ENCODE measurements at regions not wholly inside any gene's neighbourhood (a gene's known extent, or its start where the extent isn't known, plus 50 kb on each side); places are given as distances from the start of the nearest gene placed in this dataset.

GRCh38 chr2:39603436-39603835, 62.3 kb upstream of the TMEM178A start:
- TF ChIP-seq, protein P1, sequence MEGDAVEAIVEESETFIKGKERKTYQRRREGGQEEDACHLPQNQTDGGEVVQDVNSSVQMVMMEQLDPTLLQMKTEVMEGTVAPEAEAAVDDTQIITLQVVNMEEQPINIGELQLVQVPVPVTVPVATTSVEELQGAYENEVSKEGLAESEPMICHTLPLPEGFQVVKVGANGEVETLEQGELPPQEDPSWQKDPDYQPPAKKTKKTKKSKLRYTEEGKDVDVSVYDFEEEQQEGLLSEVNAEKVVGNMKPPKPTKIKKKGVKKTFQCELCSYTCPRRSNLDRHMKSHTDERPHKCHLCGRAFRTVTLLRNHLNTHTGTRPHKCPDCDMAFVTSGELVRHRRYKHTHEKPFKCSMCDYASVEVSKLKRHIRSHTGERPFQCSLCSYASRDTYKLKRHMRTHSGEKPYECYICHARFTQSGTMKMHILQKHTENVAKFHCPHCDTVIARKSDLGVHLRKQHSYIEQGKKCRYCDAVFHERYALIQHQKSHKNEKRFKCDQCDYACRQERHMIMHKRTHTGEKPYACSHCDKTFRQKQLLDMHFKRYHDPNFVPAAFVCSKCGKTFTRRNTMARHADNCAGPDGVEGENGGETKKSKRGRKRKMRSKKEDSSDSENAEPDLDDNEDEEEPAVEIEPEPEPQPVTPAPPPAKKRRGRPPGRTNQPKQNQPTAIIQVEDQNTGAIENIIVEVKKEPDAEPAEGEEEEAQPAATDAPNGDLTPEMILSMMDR (IDR thresholded peaks at IDR 0.05; ENCODE audit: borderline replicate concordance, extremely low read depth, low read length, poor library complexity, severe bottlenecking) = no peak
- no peak for TF ChIP-seq EZH2 (IDR thresholded peaks at IDR 0.05; ENCODE audit: borderline replicate concordance, low read depth, low read length, severe bottlenecking)

Data from DND-41 (cell line).